Prostate gland (tissue), 2 donors: ENCODE measurements at regions not wholly inside any gene's neighbourhood (a gene's known extent, or its start where the extent isn't known, plus 50 kb on each side); places are given as distances from the start of the nearest gene placed in this dataset.

ENCODE experiments used
- POLR2A ChIP-seq: fragments of 450-650 bp; IDR thresholded peaks from one replicate; pipeline ENCODE4 v1.6.1; 2016; ENCODE audit warnings: antibody characterized with exemption, mild to moderate bottlenecking
- TF ChIP-seq, protein P1 (sequence below), 4 experiments: fragments of 200-600 bp in 2 of 4; fragments of 450-650 bp in 2 of 4; sonication (generic) in 2 of 4; IDR thresholded peaks; 1 replicate in 3 of 4; 2 replicates in 1 of 4; pipeline ENCODE4 v1.5.1; 2016 to 2019; ENCODE audit warnings: antibody characterized with exemption in 4 of 4, mild to moderate bottlenecking in 2 of 4, moderate library complexity in 2 of 4

- TF ChIP-seq, protein P1, sequence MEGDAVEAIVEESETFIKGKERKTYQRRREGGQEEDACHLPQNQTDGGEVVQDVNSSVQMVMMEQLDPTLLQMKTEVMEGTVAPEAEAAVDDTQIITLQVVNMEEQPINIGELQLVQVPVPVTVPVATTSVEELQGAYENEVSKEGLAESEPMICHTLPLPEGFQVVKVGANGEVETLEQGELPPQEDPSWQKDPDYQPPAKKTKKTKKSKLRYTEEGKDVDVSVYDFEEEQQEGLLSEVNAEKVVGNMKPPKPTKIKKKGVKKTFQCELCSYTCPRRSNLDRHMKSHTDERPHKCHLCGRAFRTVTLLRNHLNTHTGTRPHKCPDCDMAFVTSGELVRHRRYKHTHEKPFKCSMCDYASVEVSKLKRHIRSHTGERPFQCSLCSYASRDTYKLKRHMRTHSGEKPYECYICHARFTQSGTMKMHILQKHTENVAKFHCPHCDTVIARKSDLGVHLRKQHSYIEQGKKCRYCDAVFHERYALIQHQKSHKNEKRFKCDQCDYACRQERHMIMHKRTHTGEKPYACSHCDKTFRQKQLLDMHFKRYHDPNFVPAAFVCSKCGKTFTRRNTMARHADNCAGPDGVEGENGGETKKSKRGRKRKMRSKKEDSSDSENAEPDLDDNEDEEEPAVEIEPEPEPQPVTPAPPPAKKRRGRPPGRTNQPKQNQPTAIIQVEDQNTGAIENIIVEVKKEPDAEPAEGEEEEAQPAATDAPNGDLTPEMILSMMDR (IDR thresholded peaks at IDR 0.05), result no peak
- TF ChIP-seq POLR2A, result no peak
These were observed 66.2 kb upstream of the S1PR1 start for GRCh38 chr1:101170506-101171050.
